Activated CD4-positive, alpha-beta T cell treated with anti-CD3 and anti-CD28 coated beads for 36 hours (primary cell): ENCODE measurements at regions not wholly inside any gene's neighbourhood (a gene's known extent, or its start where the extent isn't known, plus 50 kb on each side); places are given as distances from the start of the nearest gene placed in this dataset.

Experiments used
- ATAC-seq: fragments of 200-7000 bp; cut with Tn5 transposase; one replicate; pipeline ENCODE4 v1.10.0; 2021; ENCODE audit warnings: mild to moderate bottlenecking, moderate library complexity
- CTCF ChIA-PET: fragments of 350-600 bp; sonication (Branson Sonifier 250); formaldehyde crosslinking; loops from one replicate; lab custom pipeline; 2021; ENCODE audit warnings: antibody characterized with exemption; lab: Charles Lee
- POLR2A ChIA-PET: fragments of 350-600 bp; sonication (Branson Sonifier 250); formaldehyde crosslinking; loops from one replicate; lab custom pipeline; 2021; ENCODE audit warnings: antibody characterized with exemption, inconsistent platforms; lab: Charles Lee
- DNase-seq: peaks from one replicate; pipeline ENCODE4 v3.0.0-alpha.2; 2020
- H3K27ac Mint-ChIP-seq: one replicate; pipeline ENCODE4 v1.8.0; 2021; ENCODE audit warnings: mixed read lengths
- H3K27me3 Mint-ChIP-seq: one replicate; pipeline ENCODE4 v1.8.0; 2021; ENCODE audit warnings: mixed read lengths
- H3K36me3 Mint-ChIP-seq: one replicate; pipeline ENCODE4 v1.8.0; 2021; ENCODE audit warnings: low read depth, mixed read lengths
- H3K4me1 Mint-ChIP-seq: one replicate; pipeline ENCODE4 v1.8.0; 2021; ENCODE audit warnings: mixed read lengths
- H3K4me3 Mint-ChIP-seq: one replicate; pipeline ENCODE4 v1.8.0; 2021; ENCODE audit warnings: mild to moderate bottlenecking, moderate library complexity, mixed read lengths
- H3K9me3 Mint-ChIP-seq: one replicate; pipeline ENCODE4 v1.8.0; 2021; ENCODE audit warnings: low read depth, mixed read lengths
- intact Hi-C, 2 experiments: fragments of 100-400 bp; cut with DNase I in 1 of 2; cut with micrococcal nuclease in 1 of 2; formaldehyde crosslinking; loops; one replicate each; pipeline versions ENCODE4 v1.14.2 to v1.15.1; 2022 to 2024; cut with DNase I, micrococcal nuclease

- ChIA-PET CTCF (interaction anchor here (0.6 kb wide), 1 partner anchor 27 kb away, joined by 3 read pairs; no protein-coding TSS in a partner anchor), POLR2A (interaction anchor here (0.6 kb wide), 1 partner anchor 624 kb away, joined by 3 read pairs; no protein-coding TSS in a partner anchor)
- no peaks in the 10 kb centered on the region for H3K4me1 Mint-ChIP-seq
- no peak overlapping the region for H3K27ac Mint-ChIP-seq
- H3K36me3 Mint-ChIP-seq = no peaks in the 10 kb centered on the region
- H3K27me3 Mint-ChIP-seq = peaks cover 5% of the 10 kb centered on the region
- H3K9me3 Mint-ChIP-seq = no peaks in the 10 kb centered on the region
- intact Hi-C loops = no loop called here
- DNase-seq = no peak
- no peak for ATAC-seq
- H3K4me3 Mint-ChIP-seq = no peak overlapping the region
These were observed 883.7 kb upstream of the TMEM132C start for GRCh38 chr12:127383281-127383680.

GRCh38 chr12:127386723-127387122, 880.2 kb upstream of the TMEM132C start:
- Mint-ChIP-seq H3K36me3 (no peaks in the 10 kb centered on the region), H3K27ac (no peak overlapping the region), H3K4me3 (no peak overlapping the region), H3K4me1 (no peaks in the 10 kb centered on the region), H3K9me3 (no peaks in the 10 kb centered on the region), H3K27me3 (peaks cover 5% of the 10 kb centered on the region)
- no peak for ATAC-seq
- POLR2A ChIA-PET = no interaction called here
- no peak for DNase-seq
- CTCF ChIA-PET = no interaction called here
- intact Hi-C loops = no loop called here

GRCh38 chr12:127388985-127389384, 878.0 kb upstream of the TMEM132C start:
- Mint-ChIP-seq H3K4me3 (no peak overlapping the region), H3K27me3 (peaks cover 5% of the 10 kb centered on the region), H3K4me1 (no peaks in the 10 kb centered on the region), H3K9me3 (no peaks in the 10 kb centered on the region), H3K27ac (no peak overlapping the region), H3K36me3 (no peaks in the 10 kb centered on the region)
- ChIA-PET CTCF (interaction anchor here (1.5 to 2.1 kb wide), 2 partner anchors 7 to 123 kb away, joined by 3 to 7 read pairs; no protein-coding TSS in a partner anchor), POLR2A (no interaction called here)
- DNase-seq (no peak), ATAC-seq (no peak)
- intact Hi-C loops = no loop called here

- intact Hi-C loops = no loop called here
- ChIA-PET CTCF (interaction anchor here (1.5 to 2.1 kb wide), 2 partner anchors 8 to 124 kb away, joined by 3 to 7 read pairs; no protein-coding TSS in a partner anchor), POLR2A (no interaction called here)
- ATAC-seq = no peak
- no peak for DNase-seq
- Mint-ChIP-seq H3K36me3 (no peaks in the 10 kb centered on the region), H3K9me3 (no peaks in the 10 kb centered on the region), H3K27me3 (peaks cover 2% of the 10 kb centered on the region), H3K4me1 (no peaks in the 10 kb centered on the region), H3K27ac (no peak overlapping the region), H3K4me3 (no peak overlapping the region)
These were observed 877.0 kb upstream of the TMEM132C start for GRCh38 chr12:127389923-127390322.

- ChIA-PET POLR2A (no interaction called here), CTCF (no interaction called here)
- ATAC-seq (no peak), DNase-seq (no peak)
- Mint-ChIP-seq H3K27me3 (peaks cover 2% of the 10 kb centered on the region), H3K27ac (no peak overlapping the region), H3K36me3 (no peaks in the 10 kb centered on the region), H3K4me3 (no peak overlapping the region), H3K4me1 (no peaks in the 10 kb centered on the region), H3K9me3 (no peaks in the 10 kb centered on the region)
- intact Hi-C loops = no loop called here
These were observed 873.5 kb upstream of the TMEM132C start for GRCh38 chr12:127393465-127393864.

GRCh38 chr12:127393896-127394295, 873.1 kb upstream of the TMEM132C start:
- Mint-ChIP-seq H3K9me3 (no peaks in the 10 kb centered on the region), H3K27me3 (peaks cover 2% of the 10 kb centered on the region), H3K27ac (no peak overlapping the region), H3K36me3 (no peaks in the 10 kb centered on the region), H3K4me1 (no peaks in the 10 kb centered on the region), H3K4me3 (no peak overlapping the region)
- POLR2A ChIA-PET = no interaction called here
- intact Hi-C loops = no loop called here
- CTCF ChIA-PET = no interaction called here
- DNase-seq (no peak), ATAC-seq (no peak)

- Mint-ChIP-seq H3K27ac (no peak overlapping the region), H3K27me3 (peaks cover 2% of the 10 kb centered on the region), H3K4me1 (no peaks in the 10 kb centered on the region), H3K4me3 (no peak overlapping the region), H3K36me3 (no peaks in the 10 kb centered on the region), H3K9me3 (no peaks in the 10 kb centered on the region)
- intact Hi-C loops = no loop called here
- no peak for DNase-seq
- no peak for ATAC-seq
- ChIA-PET POLR2A (interaction anchor here (0.7 kb wide), 1 partner anchor 112 kb away, joined by 4 read pairs; no protein-coding TSS in a partner anchor), CTCF (no interaction called here)
These were observed 870.2 kb upstream of the TMEM132C start for GRCh38 chr12:127396734-127397133.

- Mint-ChIP-seq H3K27ac (no peak overlapping the region), H3K9me3 (no peaks in the 10 kb centered on the region), H3K27me3 (peaks cover 2% of the 10 kb centered on the region), H3K4me1 (no peaks in the 10 kb centered on the region), H3K4me3 (no peak overlapping the region), H3K36me3 (no peaks in the 10 kb centered on the region)
- ATAC-seq (no peak), DNase-seq (no peak)
- CTCF ChIA-PET = no interaction called here
- intact Hi-C loops = no loop called here
- POLR2A ChIA-PET = no interaction called here
These were observed 868.8 kb upstream of the TMEM132C start for GRCh38 chr12:127398016-127398710.

- ATAC-seq = no peak
- no peak overlapping the region for H3K27ac Mint-ChIP-seq
- ChIA-PET CTCF (interaction anchor here (1.2 kb wide), 1 partner anchor 18 kb away, joined by 3 read pairs; no protein-coding TSS in a partner anchor), POLR2A (no interaction called here)
- DNase-seq = no peak
- intact Hi-C loops = no loop called here
- H3K9me3 Mint-ChIP-seq = no peaks in the 10 kb centered on the region
- no peaks in the 10 kb centered on the region for H3K4me1 Mint-ChIP-seq
- no peaks in the 10 kb centered on the region for H3K36me3 Mint-ChIP-seq
- H3K27me3 Mint-ChIP-seq = peaks cover 2% of the 10 kb centered on the region
- no peak overlapping the region for H3K4me3 Mint-ChIP-seq
These were observed 867.5 kb upstream of the TMEM132C start for GRCh38 chr12:127399451-127399850.

- ChIA-PET POLR2A (no interaction called here), CTCF (no interaction called here)
- Mint-ChIP-seq H3K27me3 (peaks cover 2% of the 10 kb centered on the region), H3K9me3 (no peaks in the 10 kb centered on the region), H3K4me3 (no peak overlapping the region), H3K36me3 (no peaks in the 10 kb centered on the region), H3K4me1 (no peaks in the 10 kb centered on the region), H3K27ac (no peak overlapping the region)
- intact Hi-C loops = no loop called here
- DNase-seq (no peak), ATAC-seq (no peak)
These were observed 866.7 kb upstream of the TMEM132C start for GRCh38 chr12:127400221-127400620.

- DNase-seq (no peak), ATAC-seq (no peak)
- Mint-ChIP-seq H3K36me3 (no peaks in the 10 kb centered on the region), H3K4me3 (no peak overlapping the region), H3K9me3 (no peaks in the 10 kb centered on the region), H3K27ac (no peak overlapping the region), H3K4me1 (no peaks in the 10 kb centered on the region), H3K27me3 (peaks cover 3% of the 10 kb centered on the region)
- POLR2A ChIA-PET = no interaction called here
- intact Hi-C loops = no loop called here
- CTCF ChIA-PET = no interaction called here
These were observed 866.0 kb upstream of the TMEM132C start for GRCh38 chr12:127401005-127401404.

GRCh38 chr12:127401536-127401935, 865.4 kb upstream of the TMEM132C start:
- Mint-ChIP-seq H3K9me3 (no peaks in the 10 kb centered on the region), H3K27ac (no peak overlapping the region), H3K4me3 (no peak overlapping the region), H3K36me3 (no peaks in the 10 kb centered on the region), H3K27me3 (peaks cover 5% of the 10 kb centered on the region), H3K4me1 (no peaks in the 10 kb centered on the region)
- POLR2A ChIA-PET = no interaction called here
- intact Hi-C loops = no loop called here
- ATAC-seq (no peak), DNase-seq (no peak)
- CTCF ChIA-PET = no interaction called here
